Fibroblast of mammary gland (primary cell): ENCODE measurements at regions not wholly inside any gene's neighbourhood (a gene's known extent, or its start where the extent isn't known, plus 50 kb on each side); places are given as distances from the start of the nearest gene placed in this dataset.

Experiments used
- DNase-seq: peaks from one replicate; pipeline ENCODE4 v3.0.0-alpha.2; 2010; ENCODE audit warnings: low read depth
- H3K4me3 ChIP-seq: 2 replicates; pipeline ENCODE4 v1.5.1; 2011; ENCODE audit warnings: low read depth, mild to moderate bottlenecking, low read length, moderate library complexity; ENCODE audit not compliant: control insufficient read depth
- TF ChIP-seq, protein P1 (sequence below): conservative IDR thresholded peaks from 2 replicates; pipeline ENCODE4 v1.5.1; 2011; ENCODE audit warnings: low read depth, low read length, inconsistent platforms; ENCODE audit not compliant: control insufficient read depth, insufficient read depth

DNA sequence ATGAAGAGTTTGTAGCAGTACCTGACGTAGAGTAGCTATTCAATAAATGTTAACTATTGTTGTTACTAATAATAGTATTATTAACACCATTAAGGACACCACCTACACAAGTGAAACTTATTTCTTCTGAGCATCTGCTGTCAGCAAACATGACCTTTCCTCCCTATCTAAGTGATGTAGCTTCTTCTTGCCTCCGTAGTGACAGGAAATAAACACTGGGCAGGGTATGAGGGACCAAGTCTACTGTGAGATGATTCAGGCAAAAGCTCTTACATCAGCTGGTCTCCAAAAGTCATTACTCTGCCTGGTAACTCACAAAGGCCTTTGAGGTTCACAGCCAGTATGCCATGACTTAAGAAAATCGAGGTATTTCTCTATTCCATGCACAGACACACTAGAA is 750.5 kb downstream of the CPS1 start:
- H3K4me3 ChIP-seq: no peak overlapping the region
- no peak for DNase-seq
- TF ChIP-seq, protein P1, sequence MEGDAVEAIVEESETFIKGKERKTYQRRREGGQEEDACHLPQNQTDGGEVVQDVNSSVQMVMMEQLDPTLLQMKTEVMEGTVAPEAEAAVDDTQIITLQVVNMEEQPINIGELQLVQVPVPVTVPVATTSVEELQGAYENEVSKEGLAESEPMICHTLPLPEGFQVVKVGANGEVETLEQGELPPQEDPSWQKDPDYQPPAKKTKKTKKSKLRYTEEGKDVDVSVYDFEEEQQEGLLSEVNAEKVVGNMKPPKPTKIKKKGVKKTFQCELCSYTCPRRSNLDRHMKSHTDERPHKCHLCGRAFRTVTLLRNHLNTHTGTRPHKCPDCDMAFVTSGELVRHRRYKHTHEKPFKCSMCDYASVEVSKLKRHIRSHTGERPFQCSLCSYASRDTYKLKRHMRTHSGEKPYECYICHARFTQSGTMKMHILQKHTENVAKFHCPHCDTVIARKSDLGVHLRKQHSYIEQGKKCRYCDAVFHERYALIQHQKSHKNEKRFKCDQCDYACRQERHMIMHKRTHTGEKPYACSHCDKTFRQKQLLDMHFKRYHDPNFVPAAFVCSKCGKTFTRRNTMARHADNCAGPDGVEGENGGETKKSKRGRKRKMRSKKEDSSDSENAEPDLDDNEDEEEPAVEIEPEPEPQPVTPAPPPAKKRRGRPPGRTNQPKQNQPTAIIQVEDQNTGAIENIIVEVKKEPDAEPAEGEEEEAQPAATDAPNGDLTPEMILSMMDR: no peak
